IPS-20b (cell line): ENCODE measurements at regions not wholly inside any gene's neighbourhood (a gene's known extent, or its start where the extent isn't known, plus 50 kb on each side); places are given as distances from the start of the nearest gene placed in this dataset.
"Not testable (repeated sequence)": the region's sequence is repeated elsewhere in the genome, so short reads cannot be mapped to it uniquely, and the experiment has no call there.

Experiments
- H3K27ac ChIP-seq: one replicate; pipeline ENCODE4 v1.5.1; 2013; ENCODE audit warnings: low read length
- H3K27me3 ChIP-seq: 2 replicates; pipeline ENCODE4 v1.6.1; 2013; ENCODE audit warnings: mild to moderate bottlenecking, low read length, inconsistent platforms; ENCODE audit not compliant: insufficient read depth
- H3K36me3 ChIP-seq: 2 replicates; pipeline ENCODE4 v1.6.1; 2013; ENCODE audit warnings: low read depth, mild to moderate bottlenecking, inconsistent platforms, low read length, moderate library complexity; ENCODE audit not compliant: insufficient read depth
- H3K4me1 ChIP-seq: 2 replicates; pipeline ENCODE4 v1.6.1; 2013; ENCODE audit warnings: mild to moderate bottlenecking, control low read depth, inconsistent platforms, low read length, moderate library complexity; ENCODE audit not compliant: insufficient read depth
- H3K4me3 ChIP-seq: 2 replicates; pipeline ENCODE4 v1.5.1; 2013; ENCODE audit warnings: mild to moderate bottlenecking, low read length, inconsistent platforms
- H3K9ac ChIP-seq: 2 replicates; pipeline ENCODE4 v1.6.1; 2013; ENCODE audit warnings: low read depth, mild to moderate bottlenecking, inconsistent platforms, low read length, moderate library complexity
- H3K9me3 ChIP-seq: 2 replicates; pipeline ENCODE4 v1.6.1; 2013; ENCODE audit warnings: mild to moderate bottlenecking, low read depth, low read length, inconsistent platforms; ENCODE audit not compliant: insufficient read depth

DNA sequence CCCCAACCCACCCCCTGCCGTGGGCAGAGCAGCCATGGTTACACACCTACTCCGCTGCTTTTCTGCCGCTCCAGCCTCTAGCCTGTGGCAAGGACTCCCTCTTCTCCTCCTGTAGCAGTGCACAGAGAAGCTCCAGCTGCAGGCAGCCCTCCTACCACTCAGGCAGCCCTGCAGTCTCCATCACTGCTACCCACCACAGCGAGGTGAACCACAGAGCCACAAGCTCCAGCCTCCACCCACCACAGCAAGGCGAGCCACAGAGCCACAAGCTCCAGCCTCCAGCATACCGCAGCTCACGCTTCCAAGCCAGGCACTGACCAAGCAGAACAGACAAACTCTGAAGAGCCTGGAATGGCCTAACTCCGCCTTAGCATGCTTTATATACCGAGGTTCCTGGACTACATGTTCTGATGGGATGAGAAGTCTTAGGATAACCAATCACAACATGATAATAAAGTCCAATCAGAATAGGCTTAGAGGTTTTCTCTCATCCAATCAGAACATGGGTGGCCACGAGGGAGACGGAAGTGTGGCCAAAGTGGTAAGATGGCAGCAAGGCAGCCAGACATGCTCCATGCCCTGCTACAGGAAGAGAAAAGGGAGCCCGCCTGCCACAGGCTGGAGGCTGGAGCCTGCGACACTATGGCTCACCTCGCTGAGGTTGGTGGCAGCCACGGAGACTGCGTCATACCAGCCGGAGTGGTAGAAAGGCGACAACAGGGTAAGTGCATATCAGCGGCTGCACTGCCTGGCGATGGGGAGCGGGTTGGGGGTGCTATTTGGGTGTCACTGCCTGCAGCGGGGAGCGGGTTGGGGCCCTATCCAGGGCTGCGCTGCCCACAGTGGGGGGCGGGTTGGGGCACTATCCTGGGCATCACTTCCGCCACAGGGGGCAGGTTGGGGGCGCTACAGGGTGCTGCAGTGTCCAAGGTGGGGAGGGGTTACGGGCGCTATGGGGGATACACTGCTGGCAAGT, 75.8 kb upstream of the PCAT7 start:
- H3K4me3 ChIP-seq, result no peak overlapping the region
- no peaks in the 10 kb centered on the region for H3K4me1 ChIP-seq
- H3K27me3 ChIP-seq, result no peaks in the 10 kb centered on the region
- no peak overlapping the region for H3K27ac ChIP-seq
- H3K9ac ChIP-seq, result no peak overlapping the region
- no peaks in the 10 kb centered on the region for H3K36me3 ChIP-seq
- no peaks in the 10 kb centered on the region for H3K9me3 ChIP-seq

DNA sequence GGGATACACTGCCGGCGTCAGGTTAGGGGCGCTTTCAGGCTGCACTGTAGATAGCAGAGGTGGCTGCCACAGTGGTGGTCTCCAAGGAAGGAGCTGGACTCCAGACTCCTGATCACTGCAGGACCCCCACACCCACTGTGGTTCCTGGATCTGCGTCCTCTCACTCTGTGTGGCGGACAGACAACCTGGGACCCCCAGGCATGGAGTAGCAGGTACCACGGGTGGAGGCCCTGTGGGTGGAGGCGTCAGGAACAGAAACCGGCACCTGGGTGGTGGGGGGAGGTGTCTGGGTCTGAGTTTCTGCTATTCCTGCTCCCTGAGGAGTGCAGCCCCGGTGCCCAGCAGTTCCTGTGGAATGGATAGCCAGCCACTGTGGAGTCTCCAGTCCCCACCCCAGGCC, 75.1 kb upstream of the PCAT7 start:
- H3K27me3 ChIP-seq, result no peaks in the 10 kb centered on the region
- no peaks in the 10 kb centered on the region for H3K4me1 ChIP-seq
- H3K9ac ChIP-seq, result no peak overlapping the region
- no peak overlapping the region for H3K27ac ChIP-seq
- H3K4me3 ChIP-seq, result no peak overlapping the region
- no peaks in the 10 kb centered on the region for H3K36me3 ChIP-seq
- no peaks in the 10 kb centered on the region for H3K9me3 ChIP-seq

DNA sequence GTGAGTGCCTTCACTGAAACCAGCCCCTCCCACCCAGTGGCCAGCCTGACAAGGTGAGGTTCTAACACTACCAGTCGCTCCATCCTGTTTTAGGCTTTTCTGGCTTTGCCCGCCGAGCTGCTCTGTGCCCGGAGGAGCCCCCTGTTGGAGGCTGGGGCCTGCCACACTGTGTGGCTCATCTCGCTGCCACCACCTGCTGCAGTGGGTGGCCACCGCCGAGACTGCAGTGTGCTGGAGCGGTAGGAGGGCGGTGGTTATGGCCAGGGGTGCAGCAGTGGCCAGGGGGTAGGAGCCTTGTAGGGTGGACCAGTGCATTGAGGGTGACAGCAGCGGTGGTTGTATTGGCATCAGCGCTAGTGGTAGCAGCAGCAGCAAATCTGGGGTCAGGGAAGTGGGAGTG, 74.7 kb upstream of the PCAT7 start:
- no peak overlapping the region for H3K9ac ChIP-seq
- H3K36me3 ChIP-seq, result no peaks in the 10 kb centered on the region
- H3K27me3 ChIP-seq, result no peaks in the 10 kb centered on the region
- no peaks in the 10 kb centered on the region for H3K9me3 ChIP-seq
- no peak overlapping the region for H3K27ac ChIP-seq
- no peak overlapping the region for H3K4me3 ChIP-seq
- H3K4me1 ChIP-seq, result no peaks in the 10 kb centered on the region

DNA sequence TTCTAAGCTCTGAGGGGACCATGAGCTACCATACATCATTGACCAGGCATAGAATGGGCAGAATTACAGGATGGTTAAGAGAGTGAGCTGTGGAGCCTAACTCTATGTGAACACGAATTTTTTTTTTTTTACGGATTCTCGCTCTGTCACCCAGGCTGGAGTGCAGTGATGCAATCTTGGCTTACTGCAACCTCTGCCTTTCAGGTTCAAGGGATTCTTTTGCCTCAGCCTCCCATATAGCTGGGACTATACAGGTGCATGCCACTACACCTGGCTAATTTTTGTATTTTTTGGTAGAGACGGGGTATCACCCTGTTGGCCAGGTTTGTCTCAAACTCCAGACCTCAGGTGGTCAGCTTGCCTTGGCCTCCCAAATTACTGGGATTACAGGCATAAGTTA, 72.8 kb upstream of the PCAT7 start:
- no peaks in the 10 kb centered on the region for H3K36me3 ChIP-seq

DNA sequence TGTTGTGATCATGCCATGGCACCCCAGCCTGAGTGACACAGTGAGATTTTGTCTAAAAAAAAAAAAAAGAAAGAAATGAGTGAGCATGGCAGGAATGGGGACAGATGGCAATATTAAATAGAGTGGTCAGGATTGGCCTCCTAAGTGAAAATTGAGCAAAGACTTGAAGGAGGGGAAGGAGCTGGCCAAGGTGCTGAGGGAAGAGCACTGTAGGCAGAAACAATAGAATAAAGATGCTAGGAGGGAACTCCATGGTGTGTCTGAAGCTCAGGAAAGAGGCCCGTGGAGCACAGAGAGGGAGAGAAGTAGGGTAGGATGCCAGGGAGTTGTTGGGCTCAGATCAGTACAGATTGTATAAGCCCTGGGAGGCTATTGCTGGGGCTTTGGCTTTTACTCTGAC, 64.4 kb upstream of the PCAT7 start:
- no peaks in the 10 kb centered on the region for H3K36me3 ChIP-seq
- no peak overlapping the region for H3K27ac ChIP-seq
- H3K4me3 ChIP-seq, result no peak overlapping the region
- no peaks in the 10 kb centered on the region for H3K9me3 ChIP-seq
- no peaks in the 10 kb centered on the region for H3K27me3 ChIP-seq
- no peaks in the 10 kb centered on the region for H3K4me1 ChIP-seq
- H3K9ac ChIP-seq, result no peak overlapping the region

More for the DNA sequence above, 72.8 kb upstream of the PCAT7 start:
- H3K27me3 ChIP-seq, result no peaks in the 10 kb centered on the region
- H3K4me1 ChIP-seq, result no peaks in the 10 kb centered on the region
- no peak overlapping the region for H3K27ac ChIP-seq
- H3K9ac ChIP-seq, result no peak overlapping the region
- no peak overlapping the region for H3K4me3 ChIP-seq
- no peaks in the 10 kb centered on the region for H3K9me3 ChIP-seq

DNA sequence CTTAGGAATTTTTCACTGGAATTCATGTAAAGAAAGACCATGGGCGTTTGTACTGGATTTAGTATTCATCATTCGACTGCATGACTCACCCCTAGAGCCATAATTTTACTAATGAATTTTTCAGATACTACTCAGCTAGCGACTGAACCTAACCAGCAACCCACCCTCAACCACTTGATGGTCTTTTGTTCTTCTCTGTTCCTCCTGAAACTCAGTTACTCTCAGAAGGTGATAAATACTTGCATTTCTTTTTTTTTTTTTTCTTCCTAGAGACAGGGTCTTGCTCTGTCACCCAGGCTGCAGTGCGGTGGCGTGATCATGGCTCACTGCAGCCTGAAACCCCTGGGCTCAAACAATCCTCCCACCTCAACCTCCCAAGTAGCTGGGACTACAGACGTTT, 62.8 kb upstream of the PCAT7 start:
- H3K9ac ChIP-seq, H3K27me3 ChIP-seq, H3K4me3 ChIP-seq, H3K4me1 ChIP-seq, H3K9me3 ChIP-seq, H3K36me3 ChIP-seq, H3K27ac ChIP-seq: not testable (repeated sequence)

DNA sequence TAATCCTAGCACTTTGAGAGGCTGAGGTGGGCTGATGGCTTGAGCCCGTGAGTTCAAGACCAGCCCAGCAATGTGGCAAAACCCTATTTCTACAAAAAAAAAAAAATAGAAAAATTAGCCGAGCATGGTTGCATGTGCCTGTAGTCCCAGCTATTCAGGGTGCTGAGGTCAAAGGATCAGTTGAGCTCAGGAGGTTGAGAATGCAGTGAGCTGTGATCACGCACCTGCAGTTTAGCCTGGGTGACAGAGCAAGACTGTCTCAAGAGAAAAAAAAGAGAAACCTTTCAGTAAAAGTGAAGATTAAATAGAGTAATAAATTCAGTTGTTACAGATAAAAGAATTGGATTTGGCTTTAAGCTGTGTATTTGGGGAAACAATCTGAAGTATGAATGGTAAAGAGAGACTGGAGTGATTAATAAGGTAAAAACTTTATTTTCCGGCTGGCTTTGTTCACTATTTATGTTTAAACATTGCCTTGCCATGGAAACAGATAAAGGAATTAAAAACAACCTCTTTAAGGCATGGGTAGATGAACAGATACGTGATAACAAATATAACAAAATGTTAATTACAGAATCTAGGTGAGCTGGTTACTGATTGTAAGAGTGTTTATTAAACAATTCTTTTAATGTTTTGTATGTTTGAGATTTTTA, 56.0 kb upstream of the PCAT7 start:
- no peak overlapping the region for H3K9ac ChIP-seq
- H3K9me3 ChIP-seq, result no peaks in the 10 kb centered on the region
- H3K27me3 ChIP-seq, result no peaks in the 10 kb centered on the region
- H3K27ac ChIP-seq, result no peak overlapping the region
- H3K36me3 ChIP-seq, result no peaks in the 10 kb centered on the region
- H3K4me3 ChIP-seq, result no peak overlapping the region
- H3K4me1 ChIP-seq, result no peaks in the 10 kb centered on the region

DNA sequence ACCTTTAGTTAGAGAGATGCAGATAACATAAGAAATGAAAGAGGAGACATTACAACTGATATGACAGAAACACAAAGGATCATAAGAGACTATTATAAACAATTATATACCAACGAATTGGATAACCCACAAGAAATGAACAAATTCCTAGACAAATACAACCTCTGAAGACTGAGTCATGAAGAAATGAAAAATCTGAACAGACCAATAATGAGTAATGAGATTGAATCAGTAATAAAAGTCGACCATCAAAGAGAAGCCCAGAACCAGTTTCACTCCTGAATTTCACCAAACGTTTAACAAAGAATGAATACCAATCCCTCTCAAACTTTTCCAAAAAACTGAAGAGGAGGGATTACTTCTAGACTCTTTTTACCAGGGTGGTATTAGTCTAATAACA, 50.5 kb upstream of the PCAT7 start:
- H3K9ac ChIP-seq, result no peak overlapping the region

More for the DNA sequence above, 50.5 kb upstream of the PCAT7 start:
- Histone ChIP-seq H3K27ac (no peak overlapping the region), H3K4me3 (no peak overlapping the region), H3K27me3 (no peaks in the 10 kb centered on the region), H3K9me3 (no peaks in the 10 kb centered on the region), H3K36me3 (no peaks in the 10 kb centered on the region), H3K4me1 (no peaks in the 10 kb centered on the region)
